Caco-2 (cell line): ENCODE measurements at regions not wholly inside any gene's neighbourhood (a gene's known extent, or its start where the extent isn't known, plus 50 kb on each side); places are given as distances from the start of the nearest gene placed in this dataset.
A peak's percentile ranks its signal among the peaks of the same experiment; 100 is the strongest.

ENCODE experiments used
- BruUV-seq: library from RNA; stranded (reverse); fragments of 400-500 nt; replicated peaks from 2 replicates; lab custom pipeline; 2021; lab: Mats Ljungman, UMichigan
- CTCF ChIA-PET: fragments of 300-600 bp; sonication (Branson Sonifier 250); formaldehyde crosslinking; loops from one replicate; lab custom pipeline; 2022; ENCODE audit warnings: antibody characterized with exemption; lab: Charles Lee
- POLR2A ChIA-PET: fragments of 300-600 bp; sonication (Branson Sonifier 250); formaldehyde crosslinking; loops from one replicate; lab custom pipeline; 2022; ENCODE audit warnings: antibody characterized with exemption; lab: Charles Lee
- DNase-seq, 2 experiments: peaks; one replicate each; pipeline versions ENCODE4 v3.0.0 to v3.0.0-alpha.2; 2020 to 2022
- H3K27me3 ChIP-seq: replicated peaks from 2 replicates; pipeline ENCODE4 v1.6.0; 2011; ENCODE audit warnings: low read length; ENCODE audit not compliant: control insufficient read depth, insufficient read depth
- H3K36me3 ChIP-seq: 2 replicates; pipeline ENCODE4 v1.5.1; 2011; ENCODE audit warnings: low read length; ENCODE audit not compliant: control insufficient read depth, insufficient read depth
- H3K4me1 ChIP-seq: fragments of 250-450 bp; sonication (Bioruptor Pico); 2 replicates; pipeline ENCODE4 v1.5.1; 2020; ENCODE audit warnings: mild to moderate bottlenecking
- H3K4me3 ChIP-seq: 2 replicates; pipeline ENCODE4 v1.5.1; 2011; ENCODE audit warnings: low read depth, mild to moderate bottlenecking, control low read depth, low read length
- H3K9me3 ChIP-seq: fragments of 250-450 bp; sonication (Bioruptor Pico); 2 replicates; pipeline ENCODE4 v1.5.1; 2020; ENCODE audit warnings: mild to moderate bottlenecking, moderate library complexity
- H3K27ac Mint-ChIP-seq: one replicate; pipeline ENCODE4 v1.8.0; 2022; ENCODE audit warnings: mixed read lengths; ENCODE audit not compliant: unreplicated experiment
- H3K27me3 Mint-ChIP-seq: one replicate; pipeline ENCODE4 v1.8.0; 2022; ENCODE audit warnings: mixed read lengths; ENCODE audit not compliant: insufficient read depth, unreplicated experiment
- H3K36me3 Mint-ChIP-seq: one replicate; pipeline ENCODE4 v1.8.0; 2022; ENCODE audit warnings: mild to moderate bottlenecking, mixed read lengths; ENCODE audit not compliant: insufficient read depth, unreplicated experiment
- H3K4me1 Mint-ChIP-seq: one replicate; pipeline ENCODE4 v1.8.0; 2022; ENCODE audit warnings: low read depth, mixed read lengths; ENCODE audit not compliant: unreplicated experiment
- H3K4me3 Mint-ChIP-seq: one replicate; pipeline ENCODE4 v1.8.0; 2022; ENCODE audit warnings: mild to moderate bottlenecking, moderate library complexity, mixed read lengths; ENCODE audit not compliant: unreplicated experiment
- H3K9me3 Mint-ChIP-seq: one replicate; pipeline ENCODE4 v1.8.0; 2022; ENCODE audit warnings: mixed read lengths; ENCODE audit not compliant: unreplicated experiment
- CTCF ChIP-seq, 2 experiments: fragments of 200-600 bp in 1 of 2; IDR thresholded peaks; 1 replicate in 1 of 2; 2 replicates in 1 of 2; pipeline versions ENCODE4 v1.5.1 to v1.8.0; 2011 to 2022; ENCODE audit warnings: antibody characterized with exemption in 1 of 2, control low read depth in 1 of 2, inconsistent platforms in 1 of 2, low read depth in 1 of 2, low read length in 1 of 2, mild to moderate bottlenecking in 1 of 2, moderate library complexity in 1 of 2; ENCODE audit not compliant: insufficient read depth in 1 of 2, severe bottlenecking in 1 of 2, unreplicated experiment in 1 of 2
- intact Hi-C: fragments of 100-400 bp; cut with micrococcal nuclease; formaldehyde crosslinking; loops from one replicate; pipeline ENCODE4 v1.10.0; 2022; ENCODE audit not compliant: unreplicated experiment

GRCh38 chr14:101248840-101249675, 312.2 kb upstream of the DIO3 start:
- H3K27me3 ChIP-seq: no peaks in the 10 kb centered on the region
- Mint-ChIP-seq H3K4me1 (no peaks in the 10 kb centered on the region), H3K9me3 (no peaks in the 10 kb centered on the region), H3K36me3 (no peaks in the 10 kb centered on the region), H3K4me3 (no peak overlapping the region), H3K27me3 (no peaks in the 10 kb centered on the region), H3K27ac (no peak overlapping the region)
- intact Hi-C loops: no loop called here
- H3K9me3 ChIP-seq: no peaks in the 10 kb centered on the region
- ChIA-PET POLR2A (no interaction called here), CTCF (no interaction called here)
- H3K36me3 ChIP-seq: no peaks in the 10 kb centered on the region
- BruUV-seq: no TSS peak
- peak in 1 of 2 experiments; percentile 8 for DNase-seq
- no peaks in the 10 kb centered on the region for H3K4me1 ChIP-seq
- no peak overlapping the region for H3K4me3 ChIP-seq
- TF ChIP-seq CTCF (IDR thresholded peaks at IDR 0.05; ENCODE audit: insufficient read depth in 1 of 2, low read depth in 1 of 2, low read length in 1 of 2, severe bottlenecking in 1 of 2, unreplicated experiment in 1 of 2): no peak

- Histone ChIP-seq H3K4me3 (no peak overlapping the region), H3K27me3 (no peaks in the 10 kb centered on the region), H3K4me1 (no peaks in the 10 kb centered on the region), H3K9me3 (no peaks in the 10 kb centered on the region), H3K36me3 (no peaks in the 10 kb centered on the region)
- H3K27me3 Mint-ChIP-seq: no peaks in the 10 kb centered on the region
- no peak overlapping the region for H3K4me3 Mint-ChIP-seq
- BruUV-seq: no TSS peak
- no peaks in the 10 kb centered on the region for H3K9me3 Mint-ChIP-seq
- intact Hi-C loops: no loop called here
- TF ChIP-seq CTCF (IDR thresholded peaks at IDR 0.05; ENCODE audit: insufficient read depth in 1 of 2, low read depth in 1 of 2, low read length in 1 of 2, severe bottlenecking in 1 of 2, unreplicated experiment in 1 of 2): no peak
- H3K36me3 Mint-ChIP-seq: no peaks in the 10 kb centered on the region
- DNase-seq: peak in 1 of 2 experiments; percentile 3
- POLR2A ChIA-PET: no interaction called here
- no peaks in the 10 kb centered on the region for H3K4me1 Mint-ChIP-seq
- CTCF ChIA-PET: no interaction called here
- no peak overlapping the region for H3K27ac Mint-ChIP-seq
These were observed 311.6 kb upstream of the DIO3 start for GRCh38 chr14:101249676-101250036.

GRCh38 chr14:101250336-101250947, 310.9 kb upstream of the DIO3 start:
- H3K27me3 Mint-ChIP-seq: no peaks in the 10 kb centered on the region
- no peaks in the 10 kb centered on the region for H3K36me3 Mint-ChIP-seq
- ChIA-PET POLR2A (no interaction called here), CTCF (no interaction called here)
- H3K4me3 ChIP-seq: no peak overlapping the region
- H3K4me3 Mint-ChIP-seq: no peak overlapping the region
- intact Hi-C loops: no loop called here
- no peaks in the 10 kb centered on the region for H3K4me1 Mint-ChIP-seq
- H3K4me1 ChIP-seq: no peaks in the 10 kb centered on the region
- no peak for DNase-seq
- H3K36me3 ChIP-seq: no peaks in the 10 kb centered on the region
- H3K9me3 Mint-ChIP-seq: no peaks in the 10 kb centered on the region
- no peaks in the 10 kb centered on the region for H3K27me3 ChIP-seq
- no TSS peak for BruUV-seq
- H3K9me3 ChIP-seq: no peaks in the 10 kb centered on the region
- H3K27ac Mint-ChIP-seq: no peak overlapping the region
- no peak for TF ChIP-seq CTCF (IDR thresholded peaks at IDR 0.05; ENCODE audit: insufficient read depth in 1 of 2, low read depth in 1 of 2, low read length in 1 of 2, severe bottlenecking in 1 of 2, unreplicated experiment in 1 of 2)
